ENCODE measurements at regions not wholly inside any gene's neighbourhood (a gene's known extent, or its start where the extent isn't known, plus 50 kb on each side); places are given as distances from the start of the nearest gene placed in this dataset.

DNA sequence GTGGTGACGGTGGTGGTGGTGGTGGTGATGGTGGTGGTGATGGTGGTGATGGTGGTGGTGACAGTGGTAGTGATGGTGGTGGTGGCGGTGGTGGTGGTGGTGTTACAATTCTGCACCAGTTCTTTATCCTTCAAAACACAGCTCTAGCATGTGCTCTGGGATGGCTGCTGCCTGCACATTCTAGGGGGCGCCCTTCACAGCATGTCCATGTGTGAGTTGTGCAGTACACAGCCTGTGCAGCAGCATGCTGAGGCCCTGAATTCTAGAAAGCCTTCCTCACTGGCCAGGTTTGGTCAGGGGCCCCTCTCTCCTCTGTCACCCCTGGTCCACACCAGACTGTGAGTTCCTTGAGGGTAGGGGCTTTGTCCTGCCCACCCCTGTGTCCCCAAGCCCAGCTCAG lies 67.7 kb downstream of the MATN1 start:
- in situ Hi-C loops (cut with HindIII; ENCODE audit: extremely low pct_ligation_motif_present, low pct_unique_long_range_greater_than_20kb) (no loop called here), intact Hi-C loops (cut with micrococcal nuclease; ENCODE audit: unreplicated experiment) (no loop called here)
- H3K27ac ChIP-seq (ENCODE audit: extremely low read length, insufficient read depth, low read length) = no peak overlapping the region
- FAIRE-seq (no peak), DNase-seq (ENCODE audit: low spot score) (no peak), ATAC-seq (no peak)
- WGBS (ENCODE audit: low lambda C conversion rate) = 47% methylated on average over 3 of the region's 3 CpGs
- POLR2A ChIA-PET = no interaction called here
- no peak overlapping the region for H3K4me3 ChIP-seq (replicated peaks in 1 of 3; ENCODE audit: insufficient read depth in 1 of 3, low read depth in 2 of 3, low read length in 3 of 3)
- CTCF ChIA-PET (ENCODE audit: low intra/inter-chr PET ratio, low total read pairs) = no interaction called here
- no peaks in the 10 kb centered on the region for H3K4me1 ChIP-seq (ENCODE audit: insufficient read depth, low read length)
- H3K4me2 ChIP-seq (ENCODE audit: low read depth, low read length) = no peak overlapping the region
- H3K36me3 ChIP-seq (replicated peaks in 1 of 2; ENCODE audit: control insufficient read depth in 1 of 2, insufficient read depth in 2 of 2, low read length in 2 of 2) = no peaks in the 10 kb centered on the region
- TF ChIP-seq, protein P1, sequence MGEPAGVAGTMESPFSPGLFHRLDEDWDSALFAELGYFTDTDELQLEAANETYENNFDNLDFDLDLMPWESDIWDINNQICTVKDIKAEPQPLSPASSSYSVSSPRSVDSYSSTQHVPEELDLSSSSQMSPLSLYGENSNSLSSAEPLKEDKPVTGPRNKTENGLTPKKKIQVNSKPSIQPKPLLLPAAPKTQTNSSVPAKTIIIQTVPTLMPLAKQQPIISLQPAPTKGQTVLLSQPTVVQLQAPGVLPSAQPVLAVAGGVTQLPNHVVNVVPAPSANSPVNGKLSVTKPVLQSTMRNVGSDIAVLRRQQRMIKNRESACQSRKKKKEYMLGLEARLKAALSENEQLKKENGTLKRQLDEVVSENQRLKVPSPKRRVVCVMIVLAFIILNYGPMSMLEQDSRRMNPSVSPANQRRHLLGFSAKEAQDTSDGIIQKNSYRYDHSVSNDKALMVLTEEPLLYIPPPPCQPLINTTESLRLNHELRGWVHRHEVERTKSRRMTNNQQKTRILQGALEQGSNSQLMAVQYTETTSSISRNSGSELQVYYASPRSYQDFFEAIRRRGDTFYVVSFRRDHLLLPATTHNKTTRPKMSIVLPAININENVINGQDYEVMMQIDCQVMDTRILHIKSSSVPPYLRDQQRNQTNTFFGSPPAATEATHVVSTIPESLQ (CRISPR knock-in tag; conservative IDR thresholded peaks at IDR 0.05) = no peak
- H3K9me3 ChIP-seq (ENCODE audit: low read length) = no peaks in the 10 kb centered on the region
- no peaks in the 10 kb centered on the region for H4K20me1 ChIP-seq (ENCODE audit: insufficient read depth, low read length)
- H2AFZ ChIP-seq (ENCODE audit: low read length) = no peak overlapping the region
- H3K27me3 ChIP-seq (ENCODE audit: control insufficient read depth in 1 of 2, insufficient read depth in 2 of 2, low read length in 2 of 2) = peaks cover 2 to 15% of the 10 kb centered on the region in 2 experiments; a peak in 4 of 5 replicates
- no TSS peak for BruUV-seq (replicated peaks)
- H3K79me2 ChIP-seq (ENCODE audit: insufficient read depth, low read length) = no peaks in the 10 kb centered on the region
- H3K9ac ChIP-seq (ENCODE audit: insufficient read depth, low read depth, low read length) = no peak overlapping the region

GRCh38 chr1:30654188-30654587 lies 69.2 kb downstream of the MATN1 start:
- ATAC-seq (no peak), FAIRE-seq (no peak), DNase-seq (ENCODE audit: low spot score) (no peak)
- intact Hi-C loops (cut with micrococcal nuclease; ENCODE audit: unreplicated experiment) = no loop called here
- in situ Hi-C loops (cut with HindIII; ENCODE audit: extremely low pct_ligation_motif_present, low pct_unique_long_range_greater_than_20kb) = no loop called here
- no peaks in the 10 kb centered on the region for H3K9me3 ChIP-seq (ENCODE audit: low read length)
- H4K20me1 ChIP-seq (ENCODE audit: insufficient read depth, low read length) = no peaks in the 10 kb centered on the region
- H3K4me1 ChIP-seq (ENCODE audit: insufficient read depth, low read length) = no peaks in the 10 kb centered on the region
- peaks cover 1 to 15% of the 10 kb centered on the region in 2 experiments; a peak in 3 of 5 replicates for H3K27me3 ChIP-seq (ENCODE audit: control insufficient read depth in 1 of 2, insufficient read depth in 2 of 2, low read length in 2 of 2)
- 32% methylated on average over 5 of the region's 5 CpGs for WGBS (ENCODE audit: low lambda C conversion rate)
- no peak overlapping the region for H3K4me2 ChIP-seq (ENCODE audit: low read depth, low read length)
- ChIA-PET CTCF (ENCODE audit: low intra/inter-chr PET ratio, low total read pairs) (no interaction called here), POLR2A (no interaction called here)
- H3K36me3 ChIP-seq (replicated peaks in 1 of 2; ENCODE audit: control insufficient read depth in 1 of 2, insufficient read depth in 2 of 2, low read length in 2 of 2) = no peaks in the 10 kb centered on the region
- H3K4me3 ChIP-seq (replicated peaks in 1 of 3; ENCODE audit: insufficient read depth in 1 of 3, low read depth in 2 of 3, low read length in 3 of 3) = no peak overlapping the region
- TF ChIP-seq CREM (IDR thresholded peaks at IDR 0.05) = no peak
- no peak for TF ChIP-seq CREM (CRISPR knock-in tag; IDR thresholded peaks at IDR 0.05)
- no peak for TF ChIP-seq ZSCAN22 (CRISPR knock-in tag; IDR thresholded peaks at IDR 0.05)
- TF ChIP-seq ZBTB20 (CRISPR knock-in tag; IDR thresholded peaks at IDR 0.05; ENCODE audit: borderline replicate concordance, low read depth) = no peak
- TF ChIP-seq FOSL2 (CRISPR knock-in tag; IDR thresholded peaks at IDR 0.05) = peak; percentile 40
- BruUV-seq (replicated peaks) = no TSS peak
- H3K9ac ChIP-seq (ENCODE audit: insufficient read depth, low read depth, low read length) = no peak overlapping the region
- H3K79me2 ChIP-seq (ENCODE audit: insufficient read depth, low read length) = no peaks in the 10 kb centered on the region
- no peak overlapping the region for H2AFZ ChIP-seq (ENCODE audit: low read length)
- H3K27ac ChIP-seq (ENCODE audit: extremely low read length, insufficient read depth, low read length) = no peak overlapping the region
